MM.1S (cell line): ENCODE measurements at regions not wholly inside any gene's neighbourhood (a gene's known extent, or its start where the extent isn't known, plus 50 kb on each side); places are given as distances from the start of the nearest gene placed in this dataset.

Source experiments
- CTCF ChIP-seq: fragments of 300-600 bp; sonication (generic); IDR thresholded peaks from 2 replicates; pipeline ENCODE4 v1.5.1; 2016; ENCODE audit warnings: antibody characterized with exemption, low read length, mixed read lengths
- EZH2 ChIP-seq: fragments of 300-600 bp; sonication (generic); optimal IDR thresholded peaks from 2 replicates; pipeline ENCODE3; 2017; ENCODE audit warnings: low read depth, mild to moderate bottlenecking, antibody characterized with exemption, low read length, mixed read lengths
- EZH2phosphoT487 ChIP-seq: fragments of 300-600 bp; sonication (generic); IDR thresholded peaks from 2 replicates; pipeline ENCODE4 v1.6.1; 2018; ENCODE audit warnings: antibody characterized with exemption, low read length

- TF ChIP-seq CTCF: no peak
- TF ChIP-seq EZH2: no peak
- no peak for TF ChIP-seq EZH2phosphoT487
Measured at GRCh38 chr3:130831719-130832400, 62.0 kb upstream of the ATP2C1 start.
